Stimulated activated CD8-positive, alpha-beta memory T cell treated with anti-CD3 and anti-CD28 coated beads, Interleukin-4, amount 100 ng/mL, for 48 hours (primary cell): ENCODE measurements at regions not wholly inside any gene's neighbourhood (a gene's known extent, or its start where the extent isn't known, plus 50 kb on each side); places are given as distances from the start of the nearest gene placed in this dataset.

Source experiments
- DNase-seq: peaks from one replicate; pipeline ENCODE4 v3.0.0-alpha.2; 2020

GRCh38 chr2:3962719-3963118 lies 259.3 kb downstream of the DCDC2C start:
- DNase-seq, result no peak

- DNase-seq, result no peak
These were observed 261.8 kb downstream of the DCDC2C start for GRCh38 chr2:3965211-3965610.

- no peak for DNase-seq
These were observed 262.6 kb downstream of the DCDC2C start for GRCh38 chr2:3965953-3966352.

- DNase-seq, result no peak
These were observed 263.1 kb downstream of the DCDC2C start for GRCh38 chr2:3966470-3966869.

DNA sequence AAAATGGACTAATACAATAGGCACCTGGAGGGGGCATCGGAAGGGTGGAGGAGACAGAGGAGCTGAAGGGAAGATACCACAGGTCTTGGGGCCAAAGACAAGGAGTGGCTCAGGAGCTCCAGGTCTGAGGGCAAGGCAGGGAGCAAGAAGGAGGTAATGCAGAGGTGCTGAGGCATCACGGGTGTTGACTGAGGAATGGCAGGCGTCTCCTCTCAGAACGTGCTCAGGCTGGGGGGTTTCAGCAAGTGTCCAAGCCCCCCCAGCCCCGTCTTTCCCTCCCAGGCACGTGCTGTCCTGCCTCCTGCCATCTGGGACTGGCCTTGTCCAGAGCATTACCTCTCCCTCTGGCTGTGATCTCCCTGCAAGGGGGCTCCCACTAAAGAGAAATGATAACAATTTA lies 265.4 kb downstream of the DCDC2C start:
- no peak for DNase-seq

GRCh38 chr2:3970791-3971651 lies 267.6 kb downstream of the DCDC2C start:
- DNase-seq, result no peak

- no peak for DNase-seq
These were observed 268.3 kb downstream of the DCDC2C start for GRCh38 chr2:3971652-3972192.

DNA sequence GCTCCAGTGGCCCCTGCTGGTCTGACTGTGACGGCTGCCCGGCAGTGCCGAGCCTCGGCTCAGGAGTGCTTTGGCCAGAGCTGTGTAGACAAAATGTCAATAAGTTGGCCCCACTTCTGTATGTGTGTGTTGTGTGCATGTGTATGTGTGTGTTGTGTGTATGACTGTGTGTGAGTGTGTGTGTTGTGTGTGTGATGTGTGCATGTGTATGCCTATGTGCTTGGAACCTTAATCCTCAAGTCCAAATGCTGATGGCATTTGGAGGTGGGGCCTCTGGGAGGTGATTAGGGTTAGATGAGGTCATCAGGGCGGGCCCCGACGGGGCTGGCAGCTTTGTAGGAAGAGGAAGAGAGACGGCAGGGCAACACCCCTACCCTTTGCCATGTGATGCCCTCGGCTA lies 269.0 kb downstream of the DCDC2C start:
- DNase-seq, result no peak

GRCh38 chr2:3974765-3975164 lies 271.4 kb downstream of the DCDC2C start:
- DNase-seq, result no peak

- no peak for DNase-seq
These were observed 278.1 kb downstream of the DCDC2C start for GRCh38 chr2:3981446-3981987.

DNA sequence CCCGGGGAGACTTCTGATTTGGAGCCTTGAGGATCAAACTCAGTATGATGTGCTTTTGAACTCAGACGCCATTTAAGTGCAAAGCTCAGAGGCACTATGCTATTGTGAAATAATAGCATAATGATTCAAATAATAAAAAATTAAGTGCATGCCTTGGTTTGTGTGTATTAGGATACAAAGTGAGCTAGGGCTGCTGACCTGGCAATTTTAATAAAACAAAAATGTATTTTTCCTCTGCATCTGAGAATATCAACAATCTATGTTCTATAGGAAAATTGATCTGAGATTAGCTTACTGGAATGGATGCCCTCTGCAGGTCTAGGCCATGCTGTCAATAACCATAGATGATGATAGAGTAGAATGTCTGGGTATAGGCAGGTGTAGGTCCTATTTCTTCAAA lies 278.8 kb downstream of the DCDC2C start:
- no peak for DNase-seq

DNA sequence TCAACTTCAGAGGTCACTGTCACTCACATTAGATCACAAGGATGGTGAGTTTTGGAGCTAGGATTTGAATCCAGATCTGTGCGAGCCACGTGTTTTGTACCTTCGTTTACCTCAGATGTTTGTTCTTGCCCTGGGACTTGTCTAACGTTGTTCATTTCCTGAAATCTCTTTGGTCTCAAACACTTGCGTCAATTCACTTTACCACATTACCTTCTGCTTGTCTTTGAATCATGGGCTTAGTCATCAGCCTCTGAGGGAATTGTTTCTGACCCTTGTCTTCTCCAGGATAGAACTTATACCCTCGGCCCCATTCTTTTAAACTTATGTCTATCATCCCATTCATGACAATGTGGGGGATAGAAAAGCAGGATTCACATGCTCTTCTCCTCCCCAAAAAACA lies 282.7 kb downstream of the DCDC2C start:
- no peak for DNase-seq

GRCh38 chr2:3986530-3987258 lies 283.3 kb downstream of the DCDC2C start:
- DNase-seq, result no peak

DNA sequence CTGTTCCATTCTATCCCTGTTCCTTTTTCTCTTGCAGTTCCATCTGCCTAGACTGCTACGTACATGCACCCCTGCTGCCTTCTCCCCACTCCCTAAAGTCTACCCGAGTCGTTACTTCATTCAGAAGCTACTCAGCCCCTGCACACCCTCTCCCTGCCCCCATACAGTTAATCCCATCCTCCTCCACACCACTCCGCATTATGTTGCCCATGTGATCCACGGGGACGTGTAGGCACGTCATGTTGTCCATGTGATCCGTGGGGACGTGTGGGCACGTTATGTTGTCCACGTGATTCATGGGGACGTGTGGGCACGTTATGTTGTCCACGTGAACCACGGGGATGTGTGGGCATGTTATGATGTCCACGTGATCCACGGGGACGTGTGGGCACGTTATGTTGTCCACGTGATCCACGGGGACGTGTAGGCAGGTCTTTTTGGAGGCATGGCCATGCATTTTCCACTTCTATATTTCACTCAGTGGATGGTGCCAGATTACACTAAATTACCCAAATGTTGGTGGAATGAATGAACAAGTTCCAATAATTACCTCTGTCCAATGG lies 299.5 kb downstream of the DCDC2C start:
- no peak for DNase-seq

DNA sequence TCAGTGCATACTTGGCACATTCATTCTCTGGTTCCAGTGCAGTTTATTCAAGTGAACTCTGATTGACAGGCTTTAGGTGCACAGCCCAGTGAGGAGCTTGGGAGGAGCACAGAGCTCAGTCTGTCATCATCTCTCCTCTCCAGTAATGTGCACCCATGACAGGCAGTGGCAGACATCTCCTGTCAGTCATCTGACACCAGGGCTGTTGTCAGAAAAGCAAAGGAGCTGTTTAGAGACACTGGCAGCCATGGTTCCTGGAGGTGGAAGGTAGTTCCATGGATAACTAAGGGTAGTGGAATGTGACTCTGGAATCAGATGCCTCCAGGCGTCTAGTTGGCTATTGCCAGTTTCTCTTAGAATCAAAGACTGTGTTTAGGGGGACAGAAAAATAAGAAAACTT lies 308.8 kb downstream of the DCDC2C start:
- no peak for DNase-seq

DNA sequence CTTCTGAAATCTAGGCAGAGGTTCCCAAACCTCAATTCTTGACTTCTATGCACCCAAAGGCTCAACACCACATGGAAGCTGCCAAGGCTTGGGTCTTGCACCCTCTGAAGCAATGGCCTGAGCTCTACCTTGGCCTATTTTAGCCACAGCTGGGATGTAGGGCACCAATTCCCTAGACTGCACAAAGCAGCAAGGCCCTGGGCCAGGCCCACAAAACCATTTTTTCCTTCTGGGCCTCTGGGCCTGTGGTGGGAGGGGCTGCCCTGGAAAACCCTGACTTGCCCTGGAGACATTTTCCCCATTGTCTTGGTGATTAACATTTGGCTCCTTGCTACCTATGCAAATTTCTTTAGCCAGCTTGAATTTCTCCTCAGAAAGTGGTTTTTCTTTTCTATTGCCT lies 315.2 kb downstream of the DCDC2C start:
- no peak for DNase-seq

DNA sequence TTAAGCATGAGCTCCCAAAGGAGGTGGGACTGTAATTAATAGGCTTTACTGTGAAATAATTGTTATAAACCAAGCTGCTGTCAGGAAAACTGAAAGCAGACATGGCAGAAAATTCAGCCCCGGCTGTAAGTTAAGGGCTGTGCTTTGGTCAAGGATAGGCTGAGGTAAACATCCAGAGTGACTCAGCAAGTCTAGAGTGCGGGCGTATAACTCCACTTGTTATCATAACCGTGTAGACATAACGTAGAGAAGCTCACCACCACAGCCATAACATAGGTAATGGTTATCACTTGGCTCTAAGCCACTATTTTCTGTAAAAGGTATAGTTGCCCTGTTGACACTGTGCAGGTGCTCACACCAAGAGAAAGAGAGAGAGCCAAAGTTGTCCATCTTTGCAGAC lies 316.8 kb downstream of the DCDC2C start:
- DNase-seq, result no peak

GRCh38 chr2:4020649-4021048 lies 317.3 kb downstream of the DCDC2C start:
- DNase-seq, result no peak

DNA sequence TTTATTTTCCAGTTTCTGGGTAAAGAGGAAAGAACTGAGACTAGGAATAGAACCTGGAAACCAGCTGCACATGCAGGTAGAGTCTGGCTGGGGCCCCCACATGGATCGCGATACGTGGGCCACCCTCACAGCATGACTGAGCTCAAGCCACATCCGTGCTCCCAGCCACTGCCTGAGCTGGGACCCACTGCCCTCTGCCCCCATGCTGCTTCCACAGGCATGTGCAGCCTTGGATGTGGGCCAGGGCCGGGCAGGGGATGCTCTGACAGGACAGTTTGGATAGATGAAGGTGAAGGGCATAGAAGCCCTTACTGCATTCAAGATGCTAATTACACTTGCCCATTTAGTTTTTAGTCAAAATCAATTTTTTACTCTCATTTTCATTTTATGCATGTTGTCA lies 321.2 kb downstream of the DCDC2C start:
- no peak for DNase-seq

DNA sequence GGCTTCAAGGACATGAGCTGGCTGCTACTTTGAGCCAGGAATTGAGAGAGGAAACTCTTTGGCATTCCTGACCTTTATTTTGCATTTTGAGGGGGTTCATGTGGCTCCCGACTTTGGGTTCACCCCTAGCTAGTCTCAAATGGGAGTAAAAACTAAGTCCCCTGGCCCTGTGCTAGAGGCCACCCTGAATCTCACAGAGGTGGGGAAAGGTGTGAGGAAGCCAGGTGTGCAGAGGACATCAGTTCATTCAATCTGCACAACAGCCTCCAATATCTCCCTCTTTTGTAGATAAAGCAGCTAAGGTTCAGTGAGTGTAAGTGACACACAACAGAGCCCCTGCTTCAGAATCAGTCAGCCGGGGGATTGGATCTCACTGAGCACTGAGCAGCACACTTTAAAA lies 325.7 kb downstream of the DCDC2C start:
- DNase-seq, result no peak

DNA sequence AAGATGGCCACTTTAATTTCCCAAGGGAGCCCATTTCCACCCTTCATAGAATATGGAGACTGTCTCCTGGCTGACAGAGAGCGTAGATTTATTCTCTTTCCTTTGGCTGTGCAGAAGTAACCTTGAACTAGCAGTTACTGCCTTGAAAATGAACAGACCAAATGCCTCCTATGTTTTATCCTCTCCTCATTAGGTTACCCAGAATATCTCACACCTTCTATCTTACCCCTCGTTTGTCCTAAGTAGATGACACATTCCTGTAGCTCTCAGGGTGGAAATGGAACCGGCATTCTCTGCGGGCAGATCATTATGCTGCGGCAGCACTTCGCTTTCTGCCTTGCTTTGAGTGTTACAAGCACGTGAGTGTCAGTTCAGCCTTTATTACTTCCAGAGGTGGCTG lies 336.5 kb downstream of the DCDC2C start:
- no peak for DNase-seq

GRCh38 chr2:4047961-4048891 lies 344.9 kb downstream of the DCDC2C start:
- DNase-seq, result peak; percentile 26
